Endothelial cell of hepatic sinusoid (primary cell): ENCODE measurements at regions not wholly inside any gene's neighbourhood (a gene's known extent, or its start where the extent isn't known, plus 50 kb on each side); places are given as distances from the start of the nearest gene placed in this dataset.

Source experiments
- in situ Hi-C: cut with HindIII; loops from 2 replicates; pipeline ENCODE4 v1.10.0; 2017; ENCODE audit warnings: low sequenced_read_pairs

- in situ Hi-C loops, result no loop called here
These were observed 93.4 kb downstream of the TENT4A start for GRCh38 chr5:6806668-6807067.

GRCh38 chr5:6808462-6808861, 95.2 kb downstream of the TENT4A start:
- in situ Hi-C loops, result no loop called here

DNA sequence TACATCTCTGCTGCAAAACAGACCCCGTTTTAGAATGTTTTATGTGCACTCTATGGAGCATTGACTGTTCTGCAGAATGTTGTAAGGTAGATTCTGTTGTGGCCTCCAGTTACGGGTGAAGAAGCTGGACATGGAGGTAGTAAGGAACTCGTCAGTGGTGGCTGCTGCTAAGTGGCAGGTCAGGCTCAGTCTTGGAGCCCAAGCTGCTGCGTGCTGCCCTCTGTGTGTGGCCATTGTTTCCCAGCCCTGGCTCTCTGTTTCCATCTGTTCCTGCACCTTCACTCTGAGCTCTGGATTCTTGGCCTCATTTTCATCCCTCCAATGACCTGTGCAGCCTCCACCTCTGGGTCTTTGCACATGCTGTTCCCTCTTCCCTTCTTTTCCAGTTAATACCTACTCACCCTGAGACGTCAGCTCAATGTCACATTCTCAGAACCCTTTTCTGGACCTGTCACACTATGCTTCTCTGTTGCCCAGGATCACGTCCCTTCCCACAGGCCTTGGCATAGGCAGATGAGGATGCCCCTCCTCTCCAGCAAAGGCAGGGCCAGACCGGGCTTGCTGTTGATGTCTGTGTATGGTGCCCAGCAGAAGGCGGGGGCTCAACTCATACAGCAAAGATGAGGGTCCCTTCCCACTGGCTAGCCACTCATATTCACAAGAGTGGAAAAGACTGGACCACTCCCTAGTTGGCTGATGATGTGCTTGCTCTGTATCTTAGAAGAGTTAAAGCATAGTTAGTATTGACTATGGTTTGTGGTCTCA, 97.6 kb downstream of the TENT4A start:
- in situ Hi-C loops, result no loop called here

DNA sequence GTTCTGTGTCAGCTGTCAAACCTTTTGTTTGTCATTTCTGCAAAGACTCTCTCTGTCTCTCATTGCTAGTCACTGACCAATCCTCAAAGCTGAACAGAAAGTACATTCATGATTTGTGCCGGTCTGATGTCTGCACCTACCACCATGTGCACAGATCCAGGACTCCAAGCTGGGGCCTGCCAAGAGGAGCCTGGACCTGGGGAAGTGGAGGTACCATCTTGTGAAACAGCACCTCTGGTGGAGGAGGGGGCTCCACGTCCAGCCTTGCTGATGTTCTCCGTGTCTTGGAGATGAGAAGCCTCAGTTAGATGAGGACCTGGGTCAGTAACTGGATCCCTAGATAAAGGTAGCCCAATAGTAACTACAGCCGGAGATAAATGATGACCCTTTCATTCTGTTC, 98.9 kb downstream of the TENT4A start:
- in situ Hi-C loops, result no loop called here

GRCh38 chr5:6812800-6813731, 99.8 kb downstream of the TENT4A start:
- in situ Hi-C loops, result no loop called here

- in situ Hi-C loops, result no loop called here
These were observed 101.6 kb downstream of the TENT4A start for GRCh38 chr5:6814816-6815215.

- in situ Hi-C loops, result no loop called here
These were observed 105.6 kb downstream of the TENT4A start for GRCh38 chr5:6818594-6819511.

DNA sequence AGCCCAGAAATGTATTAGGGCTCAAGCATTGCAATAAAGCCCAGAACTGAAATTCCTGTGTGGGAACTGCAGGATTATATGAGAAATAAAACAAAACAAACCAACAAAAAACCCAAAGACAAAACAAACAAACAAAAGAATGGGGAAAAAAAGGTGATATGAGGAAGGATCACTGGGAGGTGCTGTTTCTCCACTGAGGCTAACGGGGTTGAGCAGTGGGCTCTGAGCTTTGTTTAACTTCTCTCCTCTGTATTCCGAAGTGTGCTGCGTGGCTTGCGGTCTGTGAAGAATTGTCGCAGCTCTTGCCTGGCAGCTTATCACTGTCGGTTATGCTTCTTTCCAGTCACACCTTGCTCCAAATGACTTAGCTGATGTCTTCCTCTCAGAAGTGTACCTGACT, 106.3 kb downstream of the TENT4A start:
- in situ Hi-C loops, result no loop called here

- in situ Hi-C loops, result no loop called here
These were observed 107.7 kb downstream of the TENT4A start for GRCh38 chr5:6820851-6821479.

DNA sequence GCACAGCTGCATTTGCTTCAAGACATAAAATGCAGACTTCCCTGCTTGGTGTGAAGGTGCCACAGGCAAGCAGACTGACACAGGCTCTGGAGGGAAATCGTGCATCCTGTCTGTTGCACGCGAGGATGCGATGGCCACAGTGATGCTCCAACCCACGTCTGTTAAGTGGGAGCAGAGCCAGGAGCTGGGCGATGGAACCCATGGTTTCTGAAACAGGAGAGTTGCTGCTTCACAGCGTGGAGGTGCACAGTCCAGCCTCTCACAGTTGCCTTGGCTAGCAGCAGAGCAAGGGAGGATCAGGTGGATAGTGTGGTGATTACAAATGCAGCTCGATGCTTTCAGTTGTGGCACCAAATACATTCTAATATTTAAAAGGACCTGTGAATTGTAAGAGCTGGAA, 108.8 kb downstream of the TENT4A start:
- in situ Hi-C loops, result no loop called here

- in situ Hi-C loops, result no loop called here
These were observed 109.5 kb downstream of the TENT4A start for GRCh38 chr5:6822556-6823343.

GRCh38 chr5:6823996-6824395, 110.8 kb downstream of the TENT4A start:
- in situ Hi-C loops, result no loop called here

DNA sequence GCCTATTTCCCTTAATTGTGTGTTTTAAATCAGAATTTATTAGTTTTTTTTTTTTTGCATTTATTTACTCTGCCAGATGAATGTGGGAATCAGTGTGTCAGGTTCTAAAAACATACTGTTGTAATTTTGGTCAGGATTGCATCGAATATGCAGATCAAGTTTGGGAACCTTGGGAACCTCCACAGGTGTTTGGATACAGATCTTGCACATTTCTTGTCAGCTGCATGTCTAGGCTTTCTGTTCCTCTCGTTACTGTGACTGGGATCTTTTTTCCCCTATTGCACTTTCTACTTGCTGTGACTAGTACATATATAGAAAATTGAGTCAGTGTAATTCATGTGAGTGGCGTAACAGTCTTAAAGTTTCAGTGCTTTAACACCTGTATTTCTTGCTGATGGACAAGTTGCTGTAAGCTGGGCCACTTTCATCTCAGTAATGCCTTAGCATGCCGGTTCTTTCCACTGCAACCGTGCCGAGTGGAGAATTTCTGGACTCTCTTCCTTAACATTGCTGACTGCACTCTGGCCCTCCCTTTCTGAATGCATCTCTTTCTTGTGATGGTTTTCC, 112.5 kb downstream of the TENT4A start:
- in situ Hi-C loops, result no loop called here

GRCh38 chr5:6826756-6827155, 113.5 kb downstream of the TENT4A start:
- in situ Hi-C loops, result no loop called here

DNA sequence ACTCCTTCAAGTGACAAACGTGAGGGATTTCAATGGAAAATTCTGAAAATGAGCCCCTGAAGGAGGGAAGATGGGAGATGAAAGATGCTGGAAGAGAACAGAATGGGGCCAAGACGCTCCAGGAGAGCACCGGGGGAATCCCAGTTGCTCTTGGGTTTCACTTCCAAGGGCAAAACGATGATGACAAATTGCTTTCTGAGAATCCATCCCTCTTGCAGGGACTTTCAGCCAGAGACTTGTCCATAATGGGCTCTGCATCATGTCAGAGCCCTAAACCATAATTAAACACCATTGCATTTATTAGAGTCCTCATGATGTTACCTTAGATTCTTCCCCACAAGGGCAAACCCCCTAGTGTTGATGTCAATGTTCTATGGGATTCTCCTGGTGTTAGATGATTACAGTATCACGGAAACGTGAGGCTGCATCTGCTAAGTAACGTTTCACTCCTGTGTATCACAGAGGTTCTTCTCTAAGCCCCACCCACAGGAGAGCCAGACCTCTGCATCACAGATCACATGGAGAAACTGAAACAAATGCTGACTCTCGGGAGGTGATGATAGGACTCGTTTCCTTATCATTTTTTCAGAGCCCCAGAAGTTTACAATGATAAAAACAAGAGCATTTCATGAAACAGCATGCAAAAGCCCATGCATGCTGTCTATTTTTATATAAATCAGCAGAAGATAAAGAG, 114.4 kb downstream of the TENT4A start:
- in situ Hi-C loops, result no loop called here

DNA sequence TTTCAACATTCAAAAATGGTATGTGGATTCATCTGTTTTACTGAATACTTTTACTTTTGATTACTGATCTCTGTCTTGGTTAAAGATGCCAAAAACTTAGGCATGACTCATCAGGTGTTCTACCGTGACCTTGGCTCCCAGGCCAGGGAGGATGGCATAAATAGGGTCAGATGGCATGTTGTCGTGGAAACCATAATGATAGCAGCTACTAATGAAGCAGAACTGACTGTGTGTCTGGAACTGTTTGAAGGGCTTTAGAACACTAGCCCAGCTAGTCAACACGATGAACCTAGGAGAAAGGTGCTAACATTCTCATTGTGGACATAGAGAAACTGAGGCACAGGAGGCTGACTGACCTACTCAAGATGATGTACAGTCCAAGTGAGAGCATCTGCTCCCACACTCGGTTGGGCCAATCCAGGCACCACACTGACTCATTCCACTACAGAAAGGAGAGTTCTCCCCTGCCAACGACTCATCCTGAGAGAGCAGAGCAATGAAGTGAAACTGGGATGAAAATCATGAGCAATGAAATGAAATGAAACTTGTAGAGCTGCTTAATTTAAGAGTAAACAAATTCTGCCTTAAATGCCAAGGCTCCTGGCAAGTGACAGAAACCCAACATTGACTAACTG, 116.0 kb downstream of the TENT4A start:
- in situ Hi-C loops, result no loop called here

DNA sequence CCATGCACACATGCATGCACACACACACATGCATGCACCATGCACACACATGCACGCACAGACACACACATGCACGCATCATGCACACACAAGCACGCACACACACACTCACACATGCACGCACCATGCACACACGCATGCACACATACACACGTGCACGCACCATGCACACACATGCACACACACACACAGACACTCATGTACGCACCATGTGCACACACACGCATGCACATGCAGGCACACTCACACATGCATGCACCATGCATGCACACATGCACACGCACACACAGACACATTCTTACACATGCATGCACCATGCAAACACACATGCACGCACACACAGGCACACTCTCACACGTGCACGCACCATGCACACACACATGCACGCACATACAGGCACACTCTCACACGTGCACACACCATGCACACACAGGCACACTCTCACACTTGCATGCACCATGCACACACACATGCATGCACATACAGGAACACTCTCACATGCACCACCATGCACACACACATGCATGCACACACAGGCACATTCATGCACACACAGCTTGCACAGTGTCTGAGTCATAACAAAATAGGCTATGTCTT, 117.5 kb downstream of the TENT4A start:
- in situ Hi-C loops, result no loop called here
